ENCODE measurements at regions not wholly inside any gene's neighbourhood (a gene's known extent, or its start where the extent isn't known, plus 50 kb on each side); places are given as distances from the start of the nearest gene placed in this dataset.

DNA sequence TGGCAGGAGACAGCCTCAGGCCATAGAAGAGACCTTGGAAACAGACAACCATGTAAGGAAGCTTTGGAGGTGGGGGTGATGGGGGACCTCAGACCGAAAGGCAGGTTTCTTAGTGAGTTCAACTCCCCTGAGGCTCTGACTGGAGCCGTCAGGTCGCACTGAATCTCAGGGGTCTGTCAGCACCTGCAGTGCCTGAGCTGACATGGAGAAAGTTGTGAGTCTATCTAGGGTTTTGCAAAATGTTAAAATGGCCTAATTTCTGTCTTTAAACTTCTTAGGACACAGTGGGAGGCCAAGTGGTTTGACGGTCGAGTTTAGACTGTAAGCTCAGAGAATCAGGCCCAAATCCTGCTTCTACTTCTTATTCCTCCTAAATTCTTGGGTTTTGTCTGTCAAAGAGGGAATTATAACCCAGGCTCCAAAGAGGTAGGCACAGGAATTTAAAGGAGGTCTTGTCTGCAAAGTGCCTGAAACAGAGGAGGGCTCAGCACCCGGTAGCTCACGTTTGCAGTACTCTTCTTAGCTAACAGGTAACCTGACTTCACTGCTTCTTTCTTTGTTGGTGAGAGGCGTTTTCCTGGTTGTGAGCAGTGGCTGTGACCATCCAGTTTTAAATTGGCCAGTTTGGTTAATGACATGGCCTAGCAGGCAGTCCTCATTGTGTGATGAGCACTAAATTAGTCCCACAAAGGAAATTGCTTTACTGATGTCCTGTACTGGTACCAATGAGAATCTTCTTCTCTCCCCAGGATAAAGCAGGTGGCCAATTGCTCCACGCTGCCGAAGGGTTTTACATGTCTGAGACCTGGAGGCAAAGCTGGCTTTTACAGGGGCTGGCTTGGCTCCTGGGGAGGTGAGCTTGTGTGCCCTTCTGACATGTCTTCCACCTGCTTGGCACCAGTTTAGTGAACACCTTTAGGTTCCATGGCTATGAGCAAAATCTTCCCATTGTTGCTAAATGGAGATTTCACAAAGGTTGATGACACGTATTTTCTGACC, 95.7 kb downstream of the MYCN start:
- TF ChIP-seq CTCF (IDR thresholded peaks at IDR 0.05; ENCODE audit: control insufficient read depth, extremely low read depth, insufficient read depth): no peak
- H3K4me3 ChIP-seq (ENCODE audit: low read depth, low read length): no peak overlapping the region
- no peak for DNase-seq (ENCODE audit: low read depth)

DNA sequence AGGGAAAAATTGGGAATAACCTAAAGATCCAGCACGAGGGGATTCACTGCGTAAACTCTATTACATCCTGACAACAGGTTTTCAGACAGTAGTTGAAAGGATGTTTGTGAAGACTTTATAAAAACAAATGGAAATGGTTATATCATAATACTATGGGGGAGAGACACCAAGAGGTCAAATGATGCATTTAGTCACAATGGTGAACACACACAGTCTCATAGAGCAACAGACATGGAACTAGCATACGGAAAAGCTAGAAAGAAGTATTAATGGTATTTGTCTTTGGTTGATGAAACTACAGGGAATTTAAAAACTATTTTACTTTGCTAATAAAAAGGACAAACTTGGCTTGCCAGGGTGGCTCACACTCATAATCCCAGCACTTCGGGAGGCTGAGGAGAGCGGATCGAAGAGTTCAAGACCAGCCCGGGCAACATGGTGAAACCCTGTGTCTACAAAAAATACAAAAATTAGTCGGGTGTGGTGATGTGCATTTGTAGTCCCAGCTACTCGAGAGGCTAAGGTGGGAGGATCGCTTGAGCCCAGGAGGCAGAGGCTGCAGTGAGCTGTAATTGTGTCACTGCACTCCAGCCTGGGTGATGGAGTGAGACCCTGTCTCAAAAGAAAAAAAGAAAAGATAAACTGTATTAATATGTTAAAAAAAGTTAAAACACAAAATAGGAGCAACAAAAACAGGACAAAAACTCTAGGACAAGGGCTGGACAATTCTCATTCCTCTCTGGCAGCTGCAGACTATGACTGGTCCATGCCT, 94.8 kb downstream of the MYCN start:
- TF ChIP-seq CTCF (IDR thresholded peaks at IDR 0.05; ENCODE audit: control insufficient read depth, extremely low read depth, insufficient read depth): no peak
- DNase-seq (ENCODE audit: low read depth): no peak
- no peak overlapping the region for H3K4me3 ChIP-seq (ENCODE audit: low read depth, low read length)

GRCh38 chr2:16034151-16034974, 94.0 kb downstream of the MYCN start:
- TF ChIP-seq CTCF (IDR thresholded peaks at IDR 0.05; ENCODE audit: control insufficient read depth, extremely low read depth, insufficient read depth): no peak
- no peak overlapping the region for H3K4me3 ChIP-seq (ENCODE audit: low read depth, low read length)
- DNase-seq (ENCODE audit: low read depth): no peak

GRCh38 chr2:16033032-16033293, 92.6 kb downstream of the MYCN start:
- no peak for TF ChIP-seq CTCF (IDR thresholded peaks at IDR 0.05; ENCODE audit: control insufficient read depth, extremely low read depth, insufficient read depth)
- H3K4me3 ChIP-seq (ENCODE audit: low read depth, low read length): no peak overlapping the region
- no peak for DNase-seq (ENCODE audit: low read depth)

DNA sequence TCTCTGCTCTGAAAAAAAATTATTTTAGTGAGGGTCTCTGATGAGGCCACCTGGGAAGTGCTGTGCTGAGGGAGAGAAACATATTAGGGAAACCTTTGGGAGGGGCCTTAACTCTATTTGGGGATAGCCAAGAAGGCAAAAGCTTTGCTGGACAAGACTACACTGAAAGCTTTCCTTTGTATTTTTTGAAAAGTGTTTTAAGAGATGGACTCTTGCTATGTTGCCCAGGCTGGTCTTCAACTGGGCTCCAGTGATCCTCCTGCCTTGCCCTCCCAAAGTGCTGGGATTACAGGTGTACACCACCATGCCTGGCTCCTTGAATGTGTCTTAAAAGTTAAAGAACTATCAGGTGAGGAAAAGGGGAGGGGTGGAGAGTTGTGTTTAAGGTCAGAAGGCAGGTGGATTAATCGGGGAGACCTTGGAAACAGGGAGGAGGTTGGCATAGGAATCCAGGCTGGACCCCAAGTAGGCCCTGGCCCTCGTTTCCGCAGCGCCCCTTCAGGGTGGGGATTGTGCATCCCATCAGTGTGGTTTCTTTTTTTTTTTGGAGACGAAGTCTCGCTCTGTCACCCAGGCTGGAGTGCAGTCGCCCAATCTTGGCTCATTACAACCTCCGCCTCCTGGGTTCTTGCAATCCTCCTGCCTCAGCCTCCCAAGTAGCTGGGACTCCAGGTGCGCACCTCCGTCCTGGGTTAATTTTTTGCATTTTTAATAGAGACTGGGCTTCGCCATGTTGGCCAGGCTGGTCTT, 92.1 kb downstream of the MYCN start:
- no peak overlapping the region for H3K4me3 ChIP-seq (ENCODE audit: low read depth, low read length)
- no peak for DNase-seq (ENCODE audit: low read depth)
- TF ChIP-seq CTCF (IDR thresholded peaks at IDR 0.05; ENCODE audit: control insufficient read depth, extremely low read depth, insufficient read depth): no peak

DNA sequence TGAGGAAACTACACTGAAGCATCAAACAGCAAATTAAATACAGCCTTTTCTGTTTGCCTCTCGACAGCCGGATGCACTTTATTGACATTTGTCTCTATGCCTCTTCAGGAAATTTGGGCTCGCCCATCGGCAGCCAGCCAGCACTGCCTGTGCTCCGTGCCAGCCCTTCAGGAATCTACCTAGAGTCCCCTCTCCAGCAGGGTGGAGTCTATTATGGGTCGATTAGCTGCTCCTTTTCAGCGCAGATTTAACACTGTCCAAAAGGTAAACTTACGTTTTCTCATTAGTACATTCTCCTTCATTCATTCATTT, 91.5 kb downstream of the MYCN start:
- DNase-seq (ENCODE audit: low read depth): peak; percentile 78
- TF ChIP-seq CTCF (IDR thresholded peaks at IDR 0.05; ENCODE audit: control insufficient read depth, extremely low read depth, insufficient read depth): no peak

More for the DNA sequence above, 91.5 kb downstream of the MYCN start:
- H3K4me3 ChIP-seq (ENCODE audit: low read depth, low read length): no peak overlapping the region

Measured in LNCaP clone FGC (cell line).